Upper lobe of right lung (tissue), 1 donor: ENCODE measurements at regions not wholly inside any gene's neighbourhood (a gene's known extent, or its start where the extent isn't known, plus 50 kb on each side); places are given as distances from the start of the nearest gene placed in this dataset.

Experiments
- ATAC-seq: fragments of 200-7000 bp; cut with Tn5 transposase; one replicate; pipeline ENCODE4 v1.9.1; 2020; ENCODE audit warnings: mild to moderate bottlenecking, moderate library complexity
- DNase-seq: peaks from one replicate; pipeline ENCODE4 v3.0.0-alpha.2; 2020
- H3K27ac ChIP-seq: fragments of 200-600 bp; one replicate; pipeline ENCODE4 v1.8.0; 2022
- H3K27me3 ChIP-seq: fragments of 200-600 bp; one replicate; pipeline ENCODE4 v1.8.0; 2022; ENCODE audit warnings: mild to moderate bottlenecking
- H3K36me3 ChIP-seq: fragments of 200-600 bp; one replicate; pipeline ENCODE4 v1.8.0; 2022
- H3K4me1 ChIP-seq: fragments of 200-600 bp; one replicate; pipeline ENCODE4 v1.8.0; 2022
- H3K4me3 ChIP-seq: fragments of 200-600 bp; one replicate; pipeline ENCODE4 v1.8.0; 2022; ENCODE audit warnings: mild to moderate bottlenecking
- H3K9me3 ChIP-seq: fragments of 200-600 bp; one replicate; pipeline ENCODE4 v1.8.0; 2022
- CTCF ChIP-seq: fragments of 200-600 bp; IDR thresholded peaks from one replicate; pipeline ENCODE4 v1.8.0; 2022; ENCODE audit warnings: antibody characterized with exemption
- intact Hi-C: fragments of 100-400 bp; cut with DNase I; formaldehyde crosslinking; loops from one replicate; pipeline ENCODE4 v1.11.0; 2022
- donor health status: DM: no; HTN: yes; CAD: no; lungs with severe emphysema.

GRCh38 chr5:111996574-111996973 is 239.6 kb upstream of the NREP start:
- Histone ChIP-seq H3K9me3 (no peaks in the 10 kb centered on the region), H3K27ac (no peak overlapping the region), H3K36me3 (no peaks in the 10 kb centered on the region), H3K4me3 (no peak overlapping the region), H3K27me3 (no peaks in the 10 kb centered on the region), H3K4me1 (no peaks in the 10 kb centered on the region)
- no peak for TF ChIP-seq CTCF
- DNase-seq (no peak), ATAC-seq (no peak)
- intact Hi-C loops = no loop called here

- Histone ChIP-seq H3K9me3 (no peaks in the 10 kb centered on the region), H3K4me1 (no peaks in the 10 kb centered on the region), H3K27ac (no peak overlapping the region), H3K27me3 (no peaks in the 10 kb centered on the region), H3K36me3 (no peaks in the 10 kb centered on the region), H3K4me3 (no peak overlapping the region)
- DNase-seq (no peak), ATAC-seq (no peak)
- intact Hi-C loops = no loop called here
- TF ChIP-seq CTCF = no peak
Measured at GRCh38 chr5:111995701-111996100, 238.7 kb upstream of the NREP start.

GRCh38 chr5:111993242-111993641 is 236.2 kb upstream of the NREP start:
- Histone ChIP-seq H3K27me3 (no peaks in the 10 kb centered on the region), H3K27ac (no peak overlapping the region), H3K4me3 (no peak overlapping the region), H3K4me1 (no peaks in the 10 kb centered on the region), H3K36me3 (no peaks in the 10 kb centered on the region), H3K9me3 (no peaks in the 10 kb centered on the region)
- no peak for DNase-seq
- TF ChIP-seq CTCF = no peak
- ATAC-seq = no peak
- intact Hi-C loops = no loop called here

GRCh38 chr5:111984044-111984443 is 227.1 kb upstream of the NREP start:
- Histone ChIP-seq H3K27ac (no peak overlapping the region), H3K9me3 (no peaks in the 10 kb centered on the region), H3K4me3 (no peak overlapping the region), H3K36me3 (no peaks in the 10 kb centered on the region), H3K27me3 (no peaks in the 10 kb centered on the region), H3K4me1 (no peaks in the 10 kb centered on the region)
- ATAC-seq (peak; percentile 20), DNase-seq (no peak)
- intact Hi-C loops = no loop called here
- TF ChIP-seq CTCF = no peak

- ATAC-seq (no peak), DNase-seq (no peak)
- intact Hi-C loops = no loop called here
- no peaks in the 10 kb centered on the region for H3K27me3 ChIP-seq
- H3K27ac ChIP-seq = no peak overlapping the region
- no peak for TF ChIP-seq CTCF
- H3K36me3 ChIP-seq = no peaks in the 10 kb centered on the region
- no peaks in the 10 kb centered on the region for H3K9me3 ChIP-seq
- no peaks in the 10 kb centered on the region for H3K4me1 ChIP-seq
- no peak overlapping the region for H3K4me3 ChIP-seq
Measured at GRCh38 chr5:111983459-111983858, 226.5 kb upstream of the NREP start.

GRCh38 chr5:111977436-111977829 is 220.4 kb upstream of the NREP start:
- ATAC-seq (no peak), DNase-seq (no peak)
- no peak overlapping the region for H3K27ac ChIP-seq
- H3K4me1 ChIP-seq = no peaks in the 10 kb centered on the region
- no peak overlapping the region for H3K4me3 ChIP-seq
- TF ChIP-seq CTCF = no peak
- no peaks in the 10 kb centered on the region for H3K27me3 ChIP-seq
- no peaks in the 10 kb centered on the region for H3K36me3 ChIP-seq
- intact Hi-C loops = no loop called here
- no peaks in the 10 kb centered on the region for H3K9me3 ChIP-seq
